ENCODE measurements at regions not wholly inside any gene's neighbourhood (a gene's known extent, or its start where the extent isn't known, plus 50 kb on each side); places are given as distances from the start of the nearest gene placed in this dataset.

DNA sequence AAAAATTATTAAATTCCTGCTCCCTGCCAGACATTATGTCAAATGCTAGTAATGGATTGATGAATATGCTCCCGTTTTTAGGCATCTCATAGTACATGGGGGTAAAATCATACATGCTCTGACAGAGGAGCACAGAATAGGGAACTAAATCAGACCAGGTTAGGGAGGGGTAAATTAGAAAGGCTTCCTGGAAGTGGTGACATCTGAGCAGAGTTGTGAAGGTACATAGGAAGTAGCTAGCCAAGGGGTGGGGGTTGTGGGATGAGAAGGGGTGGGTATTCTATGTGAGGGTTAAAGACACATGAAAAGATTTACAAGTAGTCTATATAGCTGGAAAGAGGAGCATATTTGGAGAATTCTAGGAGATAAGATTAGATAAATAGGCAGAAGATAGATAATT lies 171.7 kb upstream of the FBXO33 start:
- H3T11ph ChIP-seq (ENCODE audit: low read length), result no peak overlapping the region
- H2AK5ac ChIP-seq (ENCODE audit: insufficient read length, low read length), result no peak overlapping the region
- no peak overlapping the region for H4K5ac ChIP-seq (ENCODE audit: insufficient read length, low read depth, low read length)
- no peaks in the 10 kb centered on the region for H3K9me3 ChIP-seq (ENCODE audit: control insufficient read depth, low read depth, low read length)
- no peak overlapping the region for H2BK120ac ChIP-seq (ENCODE audit: low read depth, low read length, poor library complexity, severe bottlenecking)
- no peak overlapping the region for H3K23ac ChIP-seq (ENCODE audit: insufficient read length, low read depth, low read length)
- no peak overlapping the region for H3K14ac ChIP-seq (ENCODE audit: insufficient read depth, low read length)
- no peak overlapping the region for H3K9ac ChIP-seq (ENCODE audit: extremely low read depth, insufficient read length, low read length)
- H3K18ac ChIP-seq (ENCODE audit: insufficient read length, low read depth, low read length), result no peak overlapping the region
- no peaks in the 10 kb centered on the region; the same call in 1 of the 2 replicates for H3K27me3 Mint-ChIP-seq (ENCODE audit: low read depth)
- H3K56ac ChIP-seq (ENCODE audit: insufficient read length, low read depth, low read length), result no peak overlapping the region
- H4K8ac ChIP-seq (replicated peaks; ENCODE audit: insufficient read length, low read depth, low read length), result no peak overlapping the region
- H2BK12ac ChIP-seq (ENCODE audit: insufficient read length, low read depth, low read length), result no peak overlapping the region
- TF ChIP-seq, protein P1, sequence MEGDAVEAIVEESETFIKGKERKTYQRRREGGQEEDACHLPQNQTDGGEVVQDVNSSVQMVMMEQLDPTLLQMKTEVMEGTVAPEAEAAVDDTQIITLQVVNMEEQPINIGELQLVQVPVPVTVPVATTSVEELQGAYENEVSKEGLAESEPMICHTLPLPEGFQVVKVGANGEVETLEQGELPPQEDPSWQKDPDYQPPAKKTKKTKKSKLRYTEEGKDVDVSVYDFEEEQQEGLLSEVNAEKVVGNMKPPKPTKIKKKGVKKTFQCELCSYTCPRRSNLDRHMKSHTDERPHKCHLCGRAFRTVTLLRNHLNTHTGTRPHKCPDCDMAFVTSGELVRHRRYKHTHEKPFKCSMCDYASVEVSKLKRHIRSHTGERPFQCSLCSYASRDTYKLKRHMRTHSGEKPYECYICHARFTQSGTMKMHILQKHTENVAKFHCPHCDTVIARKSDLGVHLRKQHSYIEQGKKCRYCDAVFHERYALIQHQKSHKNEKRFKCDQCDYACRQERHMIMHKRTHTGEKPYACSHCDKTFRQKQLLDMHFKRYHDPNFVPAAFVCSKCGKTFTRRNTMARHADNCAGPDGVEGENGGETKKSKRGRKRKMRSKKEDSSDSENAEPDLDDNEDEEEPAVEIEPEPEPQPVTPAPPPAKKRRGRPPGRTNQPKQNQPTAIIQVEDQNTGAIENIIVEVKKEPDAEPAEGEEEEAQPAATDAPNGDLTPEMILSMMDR (conservative IDR thresholded peaks at IDR 0.05), result no peak
- no peaks in the 10 kb centered on the region; a peak in 1 of 7 replicates for H3K36me3 Mint-ChIP-seq (ENCODE audit: insufficient read depth in 1 of 3, low read depth in 3 of 3)
- WGBS (ENCODE audit: extremely low coverage, insufficient read length, low lambda C conversion rate), result no CpG with 5 or more reads among the region's 1 CpG
- H3K79me2 ChIP-seq (ENCODE audit: insufficient read depth, low read length), result no peaks in the 10 kb centered on the region
- H3K4me3 Mint-ChIP-seq, result no peak overlapping the region
- no peak for DNase-seq
- H4K20me1 ChIP-seq (ENCODE audit: control insufficient read depth, insufficient read depth, insufficient read length), result no peaks in the 10 kb centered on the region
- no peak overlapping the region for H2BK20ac ChIP-seq (ENCODE audit: low read depth, low read length, poor library complexity, severe bottlenecking)
- H2BK15ac ChIP-seq (ENCODE audit: low read depth, low read length), result no peak overlapping the region
- no peaks in the 10 kb centered on the region for H3K27me3 ChIP-seq (ENCODE audit: insufficient read depth, low read length)
- H3K4me2 ChIP-seq (ENCODE audit: insufficient read depth, insufficient read length, low read length), result no peak overlapping the region
- no peak overlapping the region for H3K27ac Mint-ChIP-seq
- no peak overlapping the region for H3K27ac ChIP-seq (ENCODE audit: insufficient read length, low read depth, low read length)
- no peak overlapping the region for H4K91ac ChIP-seq (ENCODE audit: insufficient read length, low read depth, low read length)
- H3K4me1 Mint-ChIP-seq, result no peaks in the 10 kb centered on the region
- H3K79me1 ChIP-seq (ENCODE audit: insufficient read depth, low read depth, low read length, poor library complexity, severe bottlenecking), result no peaks in the 10 kb centered on the region
- no peaks in the 10 kb centered on the region for H3K4me1 ChIP-seq (ENCODE audit: insufficient read depth, low read length)
- no peak overlapping the region for H2BK5ac ChIP-seq (ENCODE audit: insufficient read length, low read length)
- no peaks in the 10 kb centered on the region for H3K23me2 ChIP-seq (ENCODE audit: insufficient read length, low read depth, low read length, poor library complexity, severe bottlenecking)
- H3K9me3 Mint-ChIP-seq, result peaks cover 4 to 5% of the 10 kb centered on the region in 2 experiments; a peak in 3 of 5 replicates
- H2AFZ ChIP-seq (ENCODE audit: low read length), result no peak overlapping the region
- no peak overlapping the region for H3K4ac ChIP-seq (ENCODE audit: low read depth, low read length)
